Calu3 (cell line): ENCODE measurements at regions not wholly inside any gene's neighbourhood (a gene's known extent, or its start where the extent isn't known, plus 50 kb on each side); places are given as distances from the start of the nearest gene placed in this dataset.

Experiments
- BruUV-seq: library from RNA; stranded (reverse); fragments of 400-500 nt; replicated peaks from 2 replicates; lab custom pipeline; 2021; lab: Mats Ljungman, UMichigan
- CTCF ChIA-PET: fragments of 300-600 bp; sonication (Branson Sonifier 250); formaldehyde crosslinking; loops from one replicate; lab custom pipeline; 2022; ENCODE audit warnings: antibody characterized with exemption; lab: Charles Lee
- DNase-seq: peaks from one replicate; pipeline ENCODE4 v3.0.0; 2022
- H3K27ac Mint-ChIP-seq: one replicate; pipeline ENCODE4 v1.8.0; 2022; ENCODE audit warnings: mixed read lengths; ENCODE audit not compliant: unreplicated experiment
- H3K27me3 Mint-ChIP-seq: one replicate; pipeline ENCODE4 v1.8.0; 2022; ENCODE audit warnings: mixed read lengths; ENCODE audit not compliant: unreplicated experiment
- H3K36me3 Mint-ChIP-seq: one replicate; pipeline ENCODE4 v1.8.0; 2022; ENCODE audit warnings: mild to moderate bottlenecking, moderate library complexity, mixed read lengths; ENCODE audit not compliant: insufficient read depth, unreplicated experiment
- H3K4me1 Mint-ChIP-seq: one replicate; pipeline ENCODE4 v1.8.0; 2022; ENCODE audit warnings: mild to moderate bottlenecking, low read depth, mixed read lengths; ENCODE audit not compliant: unreplicated experiment
- H3K4me3 Mint-ChIP-seq: one replicate; pipeline ENCODE4 v1.8.0; 2022; ENCODE audit warnings: mild to moderate bottlenecking, low read depth, moderate library complexity, mixed read lengths; ENCODE audit not compliant: unreplicated experiment
- H3K9me3 Mint-ChIP-seq: one replicate; pipeline ENCODE4 v1.8.0; 2022; ENCODE audit warnings: low read depth, mixed read lengths; ENCODE audit not compliant: unreplicated experiment
- CTCF ChIP-seq: fragments of 200-600 bp; IDR thresholded peaks from one replicate; pipeline ENCODE4 v1.8.0; 2022; ENCODE audit warnings: antibody characterized with exemption; ENCODE audit not compliant: unreplicated experiment
- intact Hi-C: fragments of 100-400 bp; cut with micrococcal nuclease; formaldehyde crosslinking; loops from one replicate; pipeline ENCODE4 v1.10.0; 2022; ENCODE audit not compliant: unreplicated experiment

- Mint-ChIP-seq H3K4me3 (no peak overlapping the region), H3K27me3 (no peaks in the 10 kb centered on the region), H3K4me1 (peaks cover 9% of the 10 kb centered on the region), H3K27ac (no peak overlapping the region), H3K36me3 (no peaks in the 10 kb centered on the region), H3K9me3 (no peaks in the 10 kb centered on the region)
- intact Hi-C loops, result no loop called here
- BruUV-seq, result no TSS peak
- no peak for TF ChIP-seq CTCF
- CTCF ChIA-PET, result interaction anchor here (0.7 to 1.3 kb wide), 2 partner anchors 14 to 139 kb away, joined by 4 to 11 read pairs; no protein-coding TSS in a partner anchor
- no peak for DNase-seq
These were observed 150.2 kb upstream of the MEOX2 start for GRCh38 chr7:15836651-15837050.

DNA sequence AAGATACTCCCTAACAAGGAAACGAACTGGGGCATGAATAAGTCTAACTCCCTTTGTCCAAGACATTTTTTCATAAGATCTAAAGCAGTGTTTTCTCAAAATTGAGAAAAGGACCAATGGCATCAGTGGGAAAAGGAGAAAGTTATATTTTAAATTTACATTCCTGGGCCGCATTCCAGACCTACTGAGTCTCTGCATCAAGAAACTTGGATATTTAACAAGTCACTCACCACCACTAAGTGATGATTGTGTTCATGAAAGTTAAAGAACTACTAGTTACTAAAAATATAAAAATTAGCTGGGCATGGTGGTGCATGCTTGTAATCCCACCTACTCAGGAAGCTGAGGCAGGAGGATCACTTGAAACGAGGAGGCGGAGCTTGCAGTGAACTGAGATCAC is 149.6 kb upstream of the MEOX2 start:
- Mint-ChIP-seq H3K4me3 (no peak overlapping the region), H3K27ac (no peak overlapping the region), H3K9me3 (no peaks in the 10 kb centered on the region), H3K27me3 (no peaks in the 10 kb centered on the region), H3K4me1 (peaks cover 9% of the 10 kb centered on the region), H3K36me3 (no peaks in the 10 kb centered on the region)
- CTCF ChIA-PET, result interaction anchor here (0.7 to 1.3 kb wide), 2 partner anchors 13 to 140 kb away, joined by 4 to 11 read pairs; no protein-coding TSS in a partner anchor
- no TSS peak for BruUV-seq
- TF ChIP-seq CTCF, result no peak
- intact Hi-C loops, result no loop called here
- DNase-seq, result no peak

DNA sequence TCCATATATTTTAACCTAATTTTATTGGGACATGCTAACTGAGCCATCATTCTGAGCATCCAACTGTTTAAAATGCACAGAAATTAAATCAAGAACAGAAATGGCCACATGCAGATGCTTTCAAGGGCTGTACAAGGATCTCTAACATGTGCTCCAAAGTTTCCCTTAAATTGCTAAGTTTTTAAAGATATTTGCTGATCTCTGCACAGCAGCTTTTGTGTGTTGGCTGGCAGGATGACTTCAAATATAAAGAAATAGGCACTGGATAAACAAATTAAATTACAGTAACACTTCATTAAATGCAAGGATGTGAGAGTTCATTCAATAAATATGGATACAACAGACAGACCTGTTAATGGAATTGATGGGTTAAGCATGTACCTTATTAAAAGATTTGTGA is 148.0 kb upstream of the MEOX2 start:
- Mint-ChIP-seq H3K9me3 (no peaks in the 10 kb centered on the region), H3K27me3 (no peaks in the 10 kb centered on the region), H3K4me3 (no peak overlapping the region), H3K4me1 (peaks cover 9% of the 10 kb centered on the region), H3K36me3 (no peaks in the 10 kb centered on the region), H3K27ac (no peak overlapping the region)
- no peak for TF ChIP-seq CTCF
- BruUV-seq, result no TSS peak
- intact Hi-C loops, result no loop called here
- no peak for DNase-seq
- CTCF ChIA-PET, result no interaction called here

- Mint-ChIP-seq H3K27me3 (no peaks in the 10 kb centered on the region), H3K4me1 (peaks cover 9% of the 10 kb centered on the region), H3K4me3 (no peak overlapping the region), H3K9me3 (no peaks in the 10 kb centered on the region), H3K27ac (peak overlapping the region; percentile 34), H3K36me3 (no peaks in the 10 kb centered on the region)
- no peak for DNase-seq
- no peak for TF ChIP-seq CTCF
- CTCF ChIA-PET, result interaction anchor here (1.0 kb wide), 1 partner anchor 35 kb away, joined by 3 read pairs; no protein-coding TSS in a partner anchor
- BruUV-seq, result no TSS peak
- intact Hi-C loops, result no loop called here
These were observed 146.5 kb upstream of the MEOX2 start for GRCh38 chr7:15832996-15833395.
